ENCODE measurements at regions not wholly inside any gene's neighbourhood (a gene's known extent, or its start where the extent isn't known, plus 50 kb on each side); places are given as distances from the start of the nearest gene placed in this dataset.

- no peaks in the 10 kb centered on the region for H3K79me1 ChIP-seq (ENCODE audit: low read depth in 1 of 2, low read length in 2 of 2)
- no peak overlapping the region for H2AK5ac ChIP-seq (ENCODE audit: low read depth, low read length)
- H2BK5ac ChIP-seq (ENCODE audit: low read depth, low read length, poor library complexity, severe bottlenecking) = no peak overlapping the region
- H3K27ac ChIP-seq (ENCODE audit: insufficient read depth, low read length) = no peak overlapping the region
- no peaks in the 10 kb centered on the region for H3K36me3 ChIP-seq (ENCODE audit: control insufficient read depth, insufficient read depth, low read length)
- H3K23ac ChIP-seq (ENCODE audit: low read depth, low read length) = no peak overlapping the region
- H3K4me1 ChIP-seq (ENCODE audit: control insufficient read depth, insufficient read depth, low read length) = no peaks in the 10 kb centered on the region
- H3K14ac ChIP-seq (replicated peaks; ENCODE audit: low read depth, low read length) = no peak overlapping the region
- TF ChIP-seq RCOR1 (IDR thresholded peaks at IDR 0.05; ENCODE audit: insufficient replicate concordance, low read length) = no peak
- TF ChIP-seq NFE2L2 (IDR thresholded peaks at IDR 0.05; ENCODE audit: low read depth, low read length) = no peak
- TF ChIP-seq, protein P1, sequence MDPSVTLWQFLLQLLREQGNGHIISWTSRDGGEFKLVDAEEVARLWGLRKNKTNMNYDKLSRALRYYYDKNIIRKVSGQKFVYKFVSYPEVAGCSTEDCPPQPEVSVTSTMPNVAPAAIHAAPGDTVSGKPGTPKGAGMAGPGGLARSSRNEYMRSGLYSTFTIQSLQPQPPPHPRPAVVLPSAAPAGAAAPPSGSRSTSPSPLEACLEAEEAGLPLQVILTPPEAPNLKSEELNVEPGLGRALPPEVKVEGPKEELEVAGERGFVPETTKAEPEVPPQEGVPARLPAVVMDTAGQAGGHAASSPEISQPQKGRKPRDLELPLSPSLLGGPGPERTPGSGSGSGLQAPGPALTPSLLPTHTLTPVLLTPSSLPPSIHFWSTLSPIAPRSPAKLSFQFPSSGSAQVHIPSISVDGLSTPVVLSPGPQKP (IDR thresholded peaks at IDR 0.05; ENCODE audit: borderline replicate concordance, low read depth, low read length) = no peak
- TF ChIP-seq CEBPB (IDR thresholded peaks at IDR 0.05; ENCODE audit: low read depth, low read length) = no peak
- TF ChIP-seq RAD21 (IDR thresholded peaks at IDR 0.05; ENCODE audit: low read length) = no peak
- TF ChIP-seq, protein P2, sequence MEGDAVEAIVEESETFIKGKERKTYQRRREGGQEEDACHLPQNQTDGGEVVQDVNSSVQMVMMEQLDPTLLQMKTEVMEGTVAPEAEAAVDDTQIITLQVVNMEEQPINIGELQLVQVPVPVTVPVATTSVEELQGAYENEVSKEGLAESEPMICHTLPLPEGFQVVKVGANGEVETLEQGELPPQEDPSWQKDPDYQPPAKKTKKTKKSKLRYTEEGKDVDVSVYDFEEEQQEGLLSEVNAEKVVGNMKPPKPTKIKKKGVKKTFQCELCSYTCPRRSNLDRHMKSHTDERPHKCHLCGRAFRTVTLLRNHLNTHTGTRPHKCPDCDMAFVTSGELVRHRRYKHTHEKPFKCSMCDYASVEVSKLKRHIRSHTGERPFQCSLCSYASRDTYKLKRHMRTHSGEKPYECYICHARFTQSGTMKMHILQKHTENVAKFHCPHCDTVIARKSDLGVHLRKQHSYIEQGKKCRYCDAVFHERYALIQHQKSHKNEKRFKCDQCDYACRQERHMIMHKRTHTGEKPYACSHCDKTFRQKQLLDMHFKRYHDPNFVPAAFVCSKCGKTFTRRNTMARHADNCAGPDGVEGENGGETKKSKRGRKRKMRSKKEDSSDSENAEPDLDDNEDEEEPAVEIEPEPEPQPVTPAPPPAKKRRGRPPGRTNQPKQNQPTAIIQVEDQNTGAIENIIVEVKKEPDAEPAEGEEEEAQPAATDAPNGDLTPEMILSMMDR (conservative IDR thresholded peaks at IDR 0.05; ENCODE audit: low read depth, low read length) = no peak
- no peak for TF ChIP-seq SMC3 (IDR thresholded peaks at IDR 0.05; ENCODE audit: low read depth, low read length)
- no peak for TF ChIP-seq BHLHE40 (IDR thresholded peaks at IDR 0.05; ENCODE audit: low read depth, low read length)
- TF ChIP-seq MAZ (IDR thresholded peaks at IDR 0.05; ENCODE audit: borderline replicate concordance, low read depth, low read length) = no peak
- no peak for TF ChIP-seq MXI1 (IDR thresholded peaks at IDR 0.05; ENCODE audit: borderline replicate concordance, low read depth, low read length)
- TF ChIP-seq FOS (IDR thresholded peaks at IDR 0.05; ENCODE audit: low read depth, low read length) = no peak
- H4K91ac ChIP-seq (ENCODE audit: insufficient read depth, low read depth, low read length) = no peak overlapping the region
- no peaks in the 10 kb centered on the region for H3K9me1 ChIP-seq (ENCODE audit: insufficient read depth, low read length)
- no peak for DNase-seq
- intact Hi-C loops (cut with micrococcal nuclease) (no loop called here), dilution Hi-C loops (cut with HindIII; ENCODE audit: low sequenced_read_pairs, unreplicated experiment) (no loop called here), in situ Hi-C loops (cut with MboI; ENCODE audit: low sequenced_read_pairs) (no loop called here)
- POLR2A ChIA-PET (ENCODE audit: unreplicated experiment) = no interaction called here
- H2BK120ac ChIP-seq (ENCODE audit: low read depth, low read length) = no peak overlapping the region
- H3K9ac ChIP-seq (ENCODE audit: low read depth, low read length) = no peak overlapping the region
- no CpG with 5 or more reads among the region's 3 CpGs for WGBS, 2 experiments (ENCODE audit: extremely low coverage in 2 of 2, insufficient read length in 1 of 2)
- no TSS peak for BruUV-seq (replicated peaks)
- no peak overlapping the region for H4K5ac ChIP-seq (ENCODE audit: low read depth, low read length)
- no peak overlapping the region for H2AFZ ChIP-seq (replicated peaks; ENCODE audit: low read length, poor library complexity)
- CTCF ChIA-PET = no interaction called here
- no peak overlapping the region for H2BK15ac ChIP-seq (ENCODE audit: low read depth, low read length)
- no peak overlapping the region for H3K4ac ChIP-seq (ENCODE audit: low read depth, low read length)
- no peaks in the 10 kb centered on the region for H3K27me3 ChIP-seq (ENCODE audit: control insufficient read depth, insufficient read depth, low read length)
- no peak for ATAC-seq (ENCODE audit: low read depth)
- H2BK20ac ChIP-seq (ENCODE audit: low read depth, low read length) = no peak overlapping the region
- no peaks in the 10 kb centered on the region for H4K20me1 ChIP-seq (ENCODE audit: insufficient read depth, low read length)
- no peak overlapping the region for H3K18ac ChIP-seq (ENCODE audit: low read depth, low read length)
- H3K4me2 ChIP-seq (ENCODE audit: low read depth, low read length) = no peak overlapping the region
- H3K9me3 ChIP-seq (ENCODE audit: control insufficient read depth, insufficient read depth, low read length) = no peaks in the 10 kb centered on the region
- no peak overlapping the region for H3K4me3 ChIP-seq (ENCODE audit: insufficient read depth, low read depth, low read length)
- no peak overlapping the region for H2AK9ac ChIP-seq (replicated peaks; ENCODE audit: low read depth, low read length, poor library complexity)
- no peak overlapping the region for H4K8ac ChIP-seq (ENCODE audit: low read depth in 2 of 2, low read length in 2 of 2)
- no peak overlapping the region for H3K56ac ChIP-seq (ENCODE audit: extremely low read depth, insufficient read depth, low read length)
These were observed 628.0 kb upstream of the MIR17HG start for GRCh38 chr13:90719461-90719860.

Measured in IMR-90 (cell line).